ENCODE measurements at regions not wholly inside any gene's neighbourhood (a gene's known extent, or its start where the extent isn't known, plus 50 kb on each side); places are given as distances from the start of the nearest gene placed in this dataset.

DNA sequence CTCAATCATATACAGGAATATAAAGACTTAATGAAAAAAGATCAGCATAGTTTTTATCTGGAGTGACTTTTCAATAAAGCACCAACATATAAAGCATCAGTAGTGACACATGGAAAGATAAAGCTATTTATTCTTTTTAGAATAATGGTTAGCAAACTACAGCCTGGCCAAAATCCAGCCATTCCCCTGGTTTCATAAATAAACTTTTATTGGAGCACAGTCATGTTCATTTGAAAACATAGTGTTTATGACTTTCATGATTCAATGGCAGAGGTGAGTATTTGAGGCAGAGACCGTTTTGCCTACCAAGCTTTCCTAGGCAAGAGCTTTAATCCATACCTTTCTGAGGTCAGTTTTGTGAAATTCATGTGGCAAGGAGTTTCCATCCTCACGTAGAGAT is 153.5 kb downstream of the RPS12 start:
- Histone ChIP-seq H3K36me3 (ENCODE audit: control insufficient read depth, insufficient read depth, low read length) (no peaks in the 10 kb centered on the region), H2AFZ (no peak overlapping the region), H3K4me1 (no peaks in the 10 kb centered on the region), H3K27me3 (ENCODE audit: control insufficient read depth, insufficient read depth, low read length) (no peaks in the 10 kb centered on the region), H3K4me2 (ENCODE audit: low read length) (no peak overlapping the region), H3K79me2 (no peaks in the 10 kb centered on the region), H3K9ac (no peak overlapping the region), H3K9me3 (ENCODE audit: control insufficient read depth, low read length) (no peaks in the 10 kb centered on the region), H3K27ac (no peak overlapping the region), H3K4me3 (ENCODE audit: low read depth, low read length) (no peak overlapping the region)
- TF ChIP-seq, protein P1, sequence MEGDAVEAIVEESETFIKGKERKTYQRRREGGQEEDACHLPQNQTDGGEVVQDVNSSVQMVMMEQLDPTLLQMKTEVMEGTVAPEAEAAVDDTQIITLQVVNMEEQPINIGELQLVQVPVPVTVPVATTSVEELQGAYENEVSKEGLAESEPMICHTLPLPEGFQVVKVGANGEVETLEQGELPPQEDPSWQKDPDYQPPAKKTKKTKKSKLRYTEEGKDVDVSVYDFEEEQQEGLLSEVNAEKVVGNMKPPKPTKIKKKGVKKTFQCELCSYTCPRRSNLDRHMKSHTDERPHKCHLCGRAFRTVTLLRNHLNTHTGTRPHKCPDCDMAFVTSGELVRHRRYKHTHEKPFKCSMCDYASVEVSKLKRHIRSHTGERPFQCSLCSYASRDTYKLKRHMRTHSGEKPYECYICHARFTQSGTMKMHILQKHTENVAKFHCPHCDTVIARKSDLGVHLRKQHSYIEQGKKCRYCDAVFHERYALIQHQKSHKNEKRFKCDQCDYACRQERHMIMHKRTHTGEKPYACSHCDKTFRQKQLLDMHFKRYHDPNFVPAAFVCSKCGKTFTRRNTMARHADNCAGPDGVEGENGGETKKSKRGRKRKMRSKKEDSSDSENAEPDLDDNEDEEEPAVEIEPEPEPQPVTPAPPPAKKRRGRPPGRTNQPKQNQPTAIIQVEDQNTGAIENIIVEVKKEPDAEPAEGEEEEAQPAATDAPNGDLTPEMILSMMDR (IDR thresholded peaks at IDR 0.05), result no peak

DNA sequence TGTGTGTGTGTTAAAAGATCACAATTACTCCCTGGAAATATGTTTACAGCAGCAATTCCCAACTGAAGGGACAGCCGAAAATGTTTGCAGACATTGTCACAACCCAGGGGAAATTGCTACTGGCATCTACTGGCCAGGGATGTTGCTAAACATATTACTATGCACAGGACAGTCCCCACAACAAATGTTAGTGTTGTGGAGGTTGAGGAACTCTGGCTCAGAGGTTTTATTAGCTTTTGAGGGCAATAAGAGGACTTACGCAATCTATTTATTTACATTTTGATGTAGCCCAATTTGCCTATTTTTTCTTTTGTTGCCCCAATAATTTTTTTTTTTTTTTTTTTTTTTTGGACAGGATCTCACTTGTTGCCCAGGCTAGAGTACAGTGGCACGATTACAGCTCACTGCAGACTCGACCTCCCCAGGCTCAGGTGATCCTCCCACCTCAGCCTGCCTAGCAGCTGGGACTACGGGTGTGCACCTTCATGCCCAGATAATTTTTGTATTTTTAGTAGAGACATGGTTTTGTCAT is 154.1 kb downstream of the RPS12 start:
- no peak overlapping the region for H3K9ac ChIP-seq
- H3K4me2 ChIP-seq (ENCODE audit: low read length), result no peak overlapping the region
- no peaks in the 10 kb centered on the region for H3K9me3 ChIP-seq (ENCODE audit: control insufficient read depth, low read length)
- no peaks in the 10 kb centered on the region for H3K79me2 ChIP-seq
- TF ChIP-seq, protein P1 (IDR thresholded peaks at IDR 0.05), result no peak
- no peak overlapping the region for H3K4me3 ChIP-seq (ENCODE audit: low read depth, low read length)
- no peak overlapping the region for H3K27ac ChIP-seq
- no peaks in the 10 kb centered on the region for H3K27me3 ChIP-seq (ENCODE audit: control insufficient read depth, insufficient read depth, low read length)
- no peaks in the 10 kb centered on the region for H3K4me1 ChIP-seq
- H2AFZ ChIP-seq, result no peak overlapping the region
- H3K36me3 ChIP-seq (ENCODE audit: control insufficient read depth, insufficient read depth, low read length), result no peaks in the 10 kb centered on the region

DNA sequence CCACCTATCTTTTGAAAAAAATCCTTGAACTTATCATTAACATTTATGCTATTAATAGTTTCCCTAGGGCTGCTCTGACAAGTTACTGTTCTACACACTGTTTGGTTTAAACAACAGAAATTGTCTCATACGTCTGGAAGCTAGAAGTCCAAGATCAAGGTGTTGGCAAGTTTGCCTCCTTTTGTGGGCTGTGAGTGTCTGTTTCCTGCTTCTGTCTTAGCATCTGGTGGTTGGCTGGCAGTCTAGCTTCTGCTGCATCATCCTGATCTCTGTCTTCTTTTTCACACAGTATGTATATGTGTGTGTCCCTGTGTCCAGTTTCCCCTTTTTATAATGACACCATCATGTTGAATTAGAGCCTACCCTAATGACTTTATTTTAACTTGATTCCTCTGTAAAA is 154.8 kb downstream of the RPS12 start:
- Histone ChIP-seq H2AFZ (no peak overlapping the region), H3K27me3 (ENCODE audit: control insufficient read depth, insufficient read depth, low read length) (no peaks in the 10 kb centered on the region), H3K27ac (no peak overlapping the region), H3K9me3 (ENCODE audit: control insufficient read depth, low read length) (no peaks in the 10 kb centered on the region), H3K4me2 (ENCODE audit: low read length) (no peak overlapping the region), H3K79me2 (no peaks in the 10 kb centered on the region), H3K36me3 (ENCODE audit: control insufficient read depth, insufficient read depth, low read length) (no peaks in the 10 kb centered on the region), H3K4me1 (no peaks in the 10 kb centered on the region), H3K4me3 (ENCODE audit: low read depth, low read length) (no peak overlapping the region), H3K9ac (no peak overlapping the region)
- TF ChIP-seq, protein P1 (IDR thresholded peaks at IDR 0.05), result no peak

DNA sequence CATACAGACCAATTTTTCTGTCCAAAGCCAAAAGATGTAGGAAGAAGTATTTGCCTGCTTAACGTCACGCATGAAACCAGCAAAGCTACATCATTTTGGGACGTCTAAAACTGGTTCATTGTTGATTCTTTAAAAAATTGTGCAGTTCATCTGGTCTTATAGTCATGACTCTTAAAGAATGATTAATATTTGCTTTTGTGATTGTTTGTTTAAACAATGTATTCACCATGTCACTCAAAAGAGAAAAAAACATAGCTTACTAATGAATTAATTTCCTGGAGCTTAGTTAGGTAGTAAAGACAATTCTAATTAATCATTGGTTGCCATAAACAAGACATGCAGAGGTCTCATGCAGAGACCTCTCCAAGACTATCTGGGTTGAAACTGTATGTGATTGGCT is 157.3 kb downstream of the RPS12 start:
- Histone ChIP-seq H3K9me3 (ENCODE audit: control insufficient read depth, low read length) (no peaks in the 10 kb centered on the region), H3K79me2 (no peaks in the 10 kb centered on the region), H3K4me2 (ENCODE audit: low read length) (no peak overlapping the region), H2AFZ (no peak overlapping the region), H3K4me1 (no peaks in the 10 kb centered on the region), H3K27me3 (ENCODE audit: control insufficient read depth, insufficient read depth, low read length) (no peaks in the 10 kb centered on the region), H3K36me3 (ENCODE audit: control insufficient read depth, insufficient read depth, low read length) (no peaks in the 10 kb centered on the region), H3K9ac (no peak overlapping the region), H3K4me3 (ENCODE audit: low read depth, low read length) (no peak overlapping the region), H3K27ac (no peak overlapping the region)
- TF ChIP-seq, protein P1 (IDR thresholded peaks at IDR 0.05), result no peak

DNA sequence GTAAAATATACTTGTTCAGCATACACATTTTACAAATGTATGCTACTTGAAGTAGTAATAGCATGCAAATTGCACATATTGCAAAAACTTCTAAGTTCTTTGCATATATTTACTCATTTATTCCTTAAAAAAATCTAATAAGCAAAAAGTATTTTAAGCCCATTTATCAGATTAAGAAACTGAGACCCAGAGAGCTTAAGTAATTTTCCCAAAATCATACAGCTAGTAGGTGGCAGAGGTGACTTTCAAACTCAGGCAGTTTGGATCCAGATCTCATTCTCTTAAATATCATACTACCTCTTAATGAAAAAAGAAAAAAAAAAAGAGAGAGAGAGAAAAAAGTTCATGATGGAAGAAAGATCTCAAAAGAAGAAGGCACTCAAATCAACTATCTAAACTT is 157.9 kb downstream of the RPS12 start:
- H3K9me3 ChIP-seq (ENCODE audit: control insufficient read depth, low read length), result no peaks in the 10 kb centered on the region
- no peak overlapping the region for H3K4me2 ChIP-seq (ENCODE audit: low read length)
- no peaks in the 10 kb centered on the region for H3K27me3 ChIP-seq (ENCODE audit: control insufficient read depth, insufficient read depth, low read length)
- H3K79me2 ChIP-seq, result no peaks in the 10 kb centered on the region
- TF ChIP-seq, protein P1 (IDR thresholded peaks at IDR 0.05), result no peak
- no peak overlapping the region for H2AFZ ChIP-seq
- no peak overlapping the region for H3K4me3 ChIP-seq (ENCODE audit: low read depth, low read length)
- no peak overlapping the region for H3K9ac ChIP-seq
- no peaks in the 10 kb centered on the region for H3K36me3 ChIP-seq (ENCODE audit: control insufficient read depth, insufficient read depth, low read length)
- H3K4me1 ChIP-seq, result no peaks in the 10 kb centered on the region
- H3K27ac ChIP-seq, result no peak overlapping the region

Measured in parathyroid adenoma (tissue), 2 donors.